HepG2 (cell line): ENCODE measurements at regions not wholly inside any gene's neighbourhood (a gene's known extent, or its start where the extent isn't known, plus 50 kb on each side); places are given as distances from the start of the nearest gene placed in this dataset.

ENCODE experiments used
- PCBP2 ChIP-seq: fragments of 200-400 bp; formaldehyde crosslinking; optimal IDR thresholded peaks from 2 replicates; pipeline ENCODE3; 2018; ENCODE audit warnings: low read length, low read depth; ENCODE audit not compliant: poor library complexity, severe bottlenecking
- POLR2A ChIP-seq, 2 experiments: IDR thresholded peaks; 2 replicates each; pipeline ENCODE4 v1.6.1; 2011; ENCODE audit warnings: low read depth in 2 of 2, low read length in 2 of 2, mild to moderate bottlenecking in 1 of 2, moderate library complexity in 1 of 2; ENCODE audit not compliant: insufficient read depth in 1 of 2
- SMAD1 ChIP-seq: sonication (generic); formaldehyde crosslinking; IDR thresholded peaks from 2 replicates; pipeline ENCODE4 v1.4.0; 2020; ENCODE audit warnings: missing genetic modification reagents, low read depth, mild to moderate bottlenecking, borderline replicate concordance
- ZNF263 ChIP-seq: sonication (generic); formaldehyde crosslinking; IDR thresholded peaks from 2 replicates; pipeline ENCODE4 v1.4.0; 2020; ENCODE audit warnings: missing genetic modification reagents
- ZNF275 ChIP-seq: sonication (generic); formaldehyde crosslinking; IDR thresholded peaks from 2 replicates; pipeline ENCODE4 v1.8.0; 2022; ENCODE audit warnings: missing genetic modification reagents, mild to moderate bottlenecking, inconsistent platforms, borderline replicate concordance

GRCh38 chr3:174480767-174481166, 378.4 kb upstream of the NAALADL2 start:
- TF ChIP-seq ZNF263 (CRISPR knock-in tag) (no peak), POLR2A (IDR thresholded peaks at IDR 0.05; ENCODE audit: insufficient read depth in 1 of 2, low read depth in 2 of 2, low read length in 2 of 2) (no peak), PCBP2 (no peak), SMAD1 (CRISPR knock-in tag) (no peak), ZNF275 (CRISPR knock-in tag) (no peak)
